Breast epithelium (tissue), 4 donors: ENCODE measurements at regions not wholly inside any gene's neighbourhood (a gene's known extent, or its start where the extent isn't known, plus 50 kb on each side); places are given as distances from the start of the nearest gene placed in this dataset.

Experiments used
- DNase-seq, 2 donors: peaks; one replicate each; pipeline ENCODE4 v3.0.0-alpha.2; 2019; ENCODE audit warnings: low spot score in 2 of 2
- H3K27ac ChIP-seq, 2 donors: fragments of 200-600 bp; sonication (generic) in 1 of 2; one replicate each; pipeline ENCODE4 v1.5.1; 2016 to 2019; ENCODE audit warnings: mild to moderate bottlenecking in 1 of 2
- H3K27me3 ChIP-seq, 2 donors: fragments of 200-600 bp; sonication (generic) in 1 of 2; one replicate each; pipeline versions ENCODE4 v1.5.1 to v1.6.0; 2017 to 2019; ENCODE audit warnings: control low read depth in 1 of 2, mild to moderate bottlenecking in 1 of 2
- H3K36me3 ChIP-seq: fragments of 200-600 bp; one replicate; pipeline ENCODE4 v1.5.1; 2019
- H3K4me1 ChIP-seq, 2 donors: fragments of 200-600 bp; sonication (generic); one replicate each; pipeline ENCODE4 v1.5.1; 2016 to 2019; ENCODE audit warnings: control low read depth in 1 of 2
- H3K4me3 ChIP-seq, 3 donors: fragments of 200-600 bp; sonication (generic); 1 replicate in 2 of 3; 2 replicates in 1 of 3; pipeline ENCODE4 v1.5.1; 2016 to 2019; ENCODE audit warnings: mild to moderate bottlenecking in 3 of 3, moderate library complexity in 2 of 3
- H3K9me3 ChIP-seq, 2 donors: fragments of 200-600 bp; sonication (generic) in 1 of 2; one replicate each; pipeline ENCODE4 v1.5.1; 2016 to 2019; ENCODE audit warnings: control low read depth in 1 of 2
- POLR2A ChIP-seq: fragments of 450-650 bp; IDR thresholded peaks from one replicate; pipeline ENCODE4 v1.6.1; 2016; ENCODE audit warnings: antibody characterized with exemption, mild to moderate bottlenecking, moderate library complexity
- POLR2AphosphoS5 ChIP-seq, 3 donors: sonication (generic); formaldehyde crosslinking; IDR thresholded peaks; one replicate each; pipeline ENCODE4 v1.6.1; 2017; ENCODE audit warnings: antibody characterized with exemption in 3 of 3
- intact Hi-C: fragments of 100-400 bp; cut with DNase I; formaldehyde crosslinking; loops from one replicate; pipeline ENCODE4 v1.15.1; 2023; ENCODE audit warnings: low total_unique reads
- TF ChIP-seq, protein P1 (sequence below), 3 donors: fragments of 450-650 bp; IDR thresholded peaks; one replicate each; pipeline ENCODE4 v1.5.1; 2016 to 2017; ENCODE audit warnings: antibody characterized with exemption in 3 of 3, mild to moderate bottlenecking in 3 of 3, moderate library complexity in 3 of 3

GRCh38 chr22:22833488-22833887, 54.1 kb upstream of the IGLL5 start:
- no peaks in the 10 kb centered on the region for H3K4me1 ChIP-seq
- DNase-seq: no peak

DNA sequence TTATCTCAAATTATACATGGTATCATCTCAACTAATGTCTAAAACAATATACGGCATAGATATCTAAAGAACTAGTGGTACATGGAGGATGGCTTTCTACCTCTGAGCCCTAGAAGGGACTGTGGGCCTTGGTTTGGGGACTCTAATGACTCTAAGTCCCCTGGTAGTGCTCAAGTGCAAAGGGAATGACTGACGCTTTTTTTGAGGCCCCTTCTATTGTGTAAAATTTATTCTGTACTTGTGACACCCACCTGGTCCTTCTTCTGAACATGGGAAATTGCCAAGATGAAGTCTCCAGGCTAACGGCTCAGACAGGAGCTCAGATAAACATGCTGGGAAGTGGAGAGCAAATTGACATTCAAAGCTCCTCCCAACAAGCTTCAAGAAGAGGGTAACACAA, 53.4 kb upstream of the IGLL5 start:
- no peak overlapping the region for H3K27ac ChIP-seq
- H3K4me1 ChIP-seq: no peaks in the 10 kb centered on the region
- no peak overlapping the region for H3K4me3 ChIP-seq
- no peaks in the 10 kb centered on the region for H3K36me3 ChIP-seq
- no peak for DNase-seq
- TF ChIP-seq, protein P1, sequence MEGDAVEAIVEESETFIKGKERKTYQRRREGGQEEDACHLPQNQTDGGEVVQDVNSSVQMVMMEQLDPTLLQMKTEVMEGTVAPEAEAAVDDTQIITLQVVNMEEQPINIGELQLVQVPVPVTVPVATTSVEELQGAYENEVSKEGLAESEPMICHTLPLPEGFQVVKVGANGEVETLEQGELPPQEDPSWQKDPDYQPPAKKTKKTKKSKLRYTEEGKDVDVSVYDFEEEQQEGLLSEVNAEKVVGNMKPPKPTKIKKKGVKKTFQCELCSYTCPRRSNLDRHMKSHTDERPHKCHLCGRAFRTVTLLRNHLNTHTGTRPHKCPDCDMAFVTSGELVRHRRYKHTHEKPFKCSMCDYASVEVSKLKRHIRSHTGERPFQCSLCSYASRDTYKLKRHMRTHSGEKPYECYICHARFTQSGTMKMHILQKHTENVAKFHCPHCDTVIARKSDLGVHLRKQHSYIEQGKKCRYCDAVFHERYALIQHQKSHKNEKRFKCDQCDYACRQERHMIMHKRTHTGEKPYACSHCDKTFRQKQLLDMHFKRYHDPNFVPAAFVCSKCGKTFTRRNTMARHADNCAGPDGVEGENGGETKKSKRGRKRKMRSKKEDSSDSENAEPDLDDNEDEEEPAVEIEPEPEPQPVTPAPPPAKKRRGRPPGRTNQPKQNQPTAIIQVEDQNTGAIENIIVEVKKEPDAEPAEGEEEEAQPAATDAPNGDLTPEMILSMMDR (IDR thresholded peaks at IDR 0.05): no peak
- TF ChIP-seq POLR2A (no peak), POLR2AphosphoS5 (IDR thresholded peaks at IDR 0.05) (no peak)
- H3K9me3 ChIP-seq: peaks cover 0 to 16% of the 10 kb centered on the region in 2 donors
- no peaks in the 10 kb centered on the region for H3K27me3 ChIP-seq
- intact Hi-C loops: no loop called here

More at GRCh38 chr22:22833488-22833887, 54.1 kb upstream of the IGLL5 start:
- Histone ChIP-seq H3K27me3 (no peaks in the 10 kb centered on the region), H3K36me3 (no peaks in the 10 kb centered on the region), H3K27ac (no peak overlapping the region), H3K4me3 (no peak overlapping the region), H3K9me3 (peaks cover 0 to 16% of the 10 kb centered on the region in 2 donors)
- TF ChIP-seq, protein P1 (IDR thresholded peaks at IDR 0.05): no peak
- TF ChIP-seq POLR2A: no peak
- TF ChIP-seq POLR2AphosphoS5 (IDR thresholded peaks at IDR 0.05): no peak
- intact Hi-C loops: no loop called here

GRCh38 chr22:22834783-22835182, 52.8 kb upstream of the IGLL5 start:
- TF ChIP-seq POLR2AphosphoS5 (IDR thresholded peaks at IDR 0.05): no peak
- no peak for TF ChIP-seq POLR2A
- TF ChIP-seq, protein P1 (IDR thresholded peaks at IDR 0.05): no peak

GRCh38 chr22:22835242-22835641, 52.4 kb upstream of the IGLL5 start:
- intact Hi-C loops: no loop called here
- H3K27ac ChIP-seq: no peak overlapping the region
- no peaks in the 10 kb centered on the region for H3K27me3 ChIP-seq
- no peak overlapping the region for H3K4me3 ChIP-seq
- H3K36me3 ChIP-seq: no peaks in the 10 kb centered on the region
- DNase-seq: no peak
- H3K4me1 ChIP-seq: no peaks in the 10 kb centered on the region
- H3K9me3 ChIP-seq: peaks cover 0 to 12% of the 10 kb centered on the region in 2 donors
- TF ChIP-seq, protein P1 (IDR thresholded peaks at IDR 0.05): no peak
- TF ChIP-seq POLR2A (no peak), POLR2AphosphoS5 (IDR thresholded peaks at IDR 0.05) (no peak)

More at GRCh38 chr22:22834783-22835182, 52.8 kb upstream of the IGLL5 start:
- Histone ChIP-seq H3K27ac (no peak overlapping the region), H3K36me3 (no peaks in the 10 kb centered on the region), H3K4me1 (no peaks in the 10 kb centered on the region), H3K4me3 (no peak overlapping the region), H3K9me3 (peaks cover 0 to 16% of the 10 kb centered on the region in 2 donors), H3K27me3 (no peaks in the 10 kb centered on the region)
- intact Hi-C loops: no loop called here
- no peak for DNase-seq

DNA sequence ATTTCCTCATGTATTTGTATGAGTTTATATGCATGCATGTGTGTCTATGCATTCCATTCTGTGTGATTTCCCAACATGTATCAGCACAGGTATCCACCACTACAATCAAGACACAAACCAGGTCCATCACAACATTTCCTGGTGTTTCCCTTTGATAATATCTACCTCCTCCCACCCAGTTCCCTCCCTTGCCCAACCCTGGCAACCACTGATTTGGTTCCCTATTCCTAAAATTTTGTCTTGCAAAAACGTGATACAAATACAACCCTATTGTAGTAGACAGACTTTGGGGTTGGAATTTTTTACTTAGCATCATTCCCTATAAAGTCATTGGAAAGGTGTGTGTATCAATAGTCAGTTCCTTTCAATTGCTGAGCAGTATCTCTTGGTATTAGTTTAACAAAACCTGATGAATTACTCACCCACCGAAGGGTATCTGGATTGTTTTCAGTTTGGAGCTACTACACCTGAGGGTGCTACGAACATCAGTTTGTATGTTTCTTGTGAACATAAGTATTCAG, 51.8 kb upstream of the IGLL5 start:
- no peaks in the 10 kb centered on the region for H3K4me1 ChIP-seq
- H3K36me3 ChIP-seq: no peaks in the 10 kb centered on the region
- DNase-seq: no peak
- H3K27ac ChIP-seq: no peak overlapping the region
- intact Hi-C loops: no loop called here
- no peak overlapping the region for H3K4me3 ChIP-seq
- TF ChIP-seq, protein P1 (IDR thresholded peaks at IDR 0.05): no peak
- TF ChIP-seq POLR2A (no peak), POLR2AphosphoS5 (IDR thresholded peaks at IDR 0.05) (no peak)
- H3K9me3 ChIP-seq: peaks cover 0 to 6% of the 10 kb centered on the region in 2 donors
- no peaks in the 10 kb centered on the region for H3K27me3 ChIP-seq
